ENCODE measurements at regions not wholly inside any gene's neighbourhood (a gene's known extent, or its start where the extent isn't known, plus 50 kb on each side); places are given as distances from the start of the nearest gene placed in this dataset.
A peak's percentile ranks its signal among the peaks of the same experiment; 100 is the strongest.

GRCh38 chr4:64158648-64159326, 250.5 kb downstream of the TECRL start:
- TF ChIP-seq POLR2A (IDR thresholded peaks at IDR 0.05; ENCODE audit: low read depth, low read length) (no peak), CTCF (conservative IDR thresholded peaks at IDR 0.05; ENCODE audit: low read depth, low read length) (peak; percentile 57), RCOR1 (IDR thresholded peaks at IDR 0.05; ENCODE audit: insufficient replicate concordance, low read length) (no peak)

Data from IMR-90 (cell line).